Upper lobe of left lung (tissue), 4 donors: ENCODE measurements at regions not wholly inside any gene's neighbourhood (a gene's known extent, or its start where the extent isn't known, plus 50 kb on each side); places are given as distances from the start of the nearest gene placed in this dataset.

ENCODE experiments used
- POLR2A ChIP-seq, 4 donors: fragments of 450-650 bp; IDR thresholded peaks; one replicate each; pipeline ENCODE4 v1.5.1; 2016 to 2017; ENCODE audit warnings: antibody characterized with exemption in 4 of 4, mild to moderate bottlenecking in 2 of 4
- TF ChIP-seq, protein P1 (sequence below), 6 experiments: fragments of 450-650 bp in 4 of 6; fragments of 200-600 bp in 2 of 6; sonication (generic) in 2 of 6; IDR thresholded peaks; one replicate each; pipeline ENCODE4 v1.5.1; 2016 to 2019; ENCODE audit warnings: antibody characterized with exemption in 6 of 6

DNA sequence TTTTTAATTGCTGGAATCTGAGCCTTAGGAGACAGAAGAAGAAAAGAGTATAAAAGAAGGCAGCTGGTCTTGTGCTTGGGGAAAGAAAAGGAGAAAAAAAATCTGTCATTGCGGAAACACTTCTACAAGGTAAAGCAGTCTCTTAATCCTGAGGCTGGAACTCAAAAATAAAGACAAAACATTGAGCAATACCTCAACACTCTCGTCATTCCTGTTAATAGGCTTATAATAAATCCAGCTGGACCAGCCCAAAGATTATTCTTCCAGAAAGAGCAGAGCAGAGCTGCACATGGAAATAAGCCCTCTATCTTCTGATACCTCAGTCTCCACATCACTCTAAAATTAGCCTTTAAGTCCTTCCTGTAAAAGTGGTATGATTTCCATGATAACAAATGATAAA is 62.0 kb upstream of the HIVEP1 start:
- TF ChIP-seq, protein P1, sequence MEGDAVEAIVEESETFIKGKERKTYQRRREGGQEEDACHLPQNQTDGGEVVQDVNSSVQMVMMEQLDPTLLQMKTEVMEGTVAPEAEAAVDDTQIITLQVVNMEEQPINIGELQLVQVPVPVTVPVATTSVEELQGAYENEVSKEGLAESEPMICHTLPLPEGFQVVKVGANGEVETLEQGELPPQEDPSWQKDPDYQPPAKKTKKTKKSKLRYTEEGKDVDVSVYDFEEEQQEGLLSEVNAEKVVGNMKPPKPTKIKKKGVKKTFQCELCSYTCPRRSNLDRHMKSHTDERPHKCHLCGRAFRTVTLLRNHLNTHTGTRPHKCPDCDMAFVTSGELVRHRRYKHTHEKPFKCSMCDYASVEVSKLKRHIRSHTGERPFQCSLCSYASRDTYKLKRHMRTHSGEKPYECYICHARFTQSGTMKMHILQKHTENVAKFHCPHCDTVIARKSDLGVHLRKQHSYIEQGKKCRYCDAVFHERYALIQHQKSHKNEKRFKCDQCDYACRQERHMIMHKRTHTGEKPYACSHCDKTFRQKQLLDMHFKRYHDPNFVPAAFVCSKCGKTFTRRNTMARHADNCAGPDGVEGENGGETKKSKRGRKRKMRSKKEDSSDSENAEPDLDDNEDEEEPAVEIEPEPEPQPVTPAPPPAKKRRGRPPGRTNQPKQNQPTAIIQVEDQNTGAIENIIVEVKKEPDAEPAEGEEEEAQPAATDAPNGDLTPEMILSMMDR (IDR thresholded peaks at IDR 0.05), result no peak
- TF ChIP-seq POLR2A (IDR thresholded peaks at IDR 0.05), result no peak
